Activated CD4-positive, alpha-beta T cell treated with anti-CD3 and anti-CD28 coated beads for 4 hours (primary cell): ENCODE measurements at regions not wholly inside any gene's neighbourhood (a gene's known extent, or its start where the extent isn't known, plus 50 kb on each side); places are given as distances from the start of the nearest gene placed in this dataset.

Experiments used
- DNase-seq, 2 donors: peaks; one replicate each; pipeline ENCODE4 v3.0.0-alpha.2; 2020

DNA sequence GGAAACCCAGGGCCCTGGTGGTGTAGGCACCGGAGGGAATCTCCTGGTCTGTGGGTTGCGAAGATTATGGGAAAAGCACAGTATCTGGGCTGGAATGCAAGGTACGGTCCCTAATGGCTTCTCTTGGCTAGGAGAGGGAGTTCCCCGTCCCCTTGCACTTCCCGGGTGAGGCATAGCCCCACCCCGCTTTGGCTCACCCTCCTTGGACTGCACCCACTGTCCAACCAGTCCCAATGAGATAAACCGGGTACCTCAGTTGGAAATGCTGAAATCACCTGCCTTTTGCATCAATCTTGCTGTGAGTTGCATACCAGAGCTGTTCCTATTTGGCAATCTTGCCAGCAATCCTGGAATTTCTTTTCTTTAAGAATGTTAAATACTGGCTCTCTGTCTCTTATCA lies 1429.1 kb downstream of the MAT2B start:
- no peak for DNase-seq

- DNase-seq: no peak
These were observed 1435.7 kb downstream of the MAT2B start for GRCh38 chr5:164941132-164941531.

DNA sequence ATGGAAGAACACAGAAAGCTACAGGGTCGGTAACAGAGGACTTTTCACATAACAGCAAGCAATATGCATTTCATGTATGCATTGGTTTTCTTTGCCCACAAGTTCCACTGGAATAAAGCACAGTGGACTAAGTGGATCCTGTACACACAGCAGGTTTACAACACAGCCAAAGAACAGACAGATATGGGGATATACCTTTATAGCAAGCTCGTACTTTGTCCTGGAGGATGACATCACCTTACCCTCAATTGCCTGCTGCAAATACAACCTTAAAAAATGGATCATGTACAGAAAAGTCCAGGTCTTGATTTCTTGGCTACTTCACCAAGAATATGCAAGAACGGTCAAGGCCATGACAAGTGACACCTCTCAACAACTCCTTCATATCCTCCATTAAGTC lies 1445.5 kb downstream of the MAT2B start:
- no peak for DNase-seq

DNA sequence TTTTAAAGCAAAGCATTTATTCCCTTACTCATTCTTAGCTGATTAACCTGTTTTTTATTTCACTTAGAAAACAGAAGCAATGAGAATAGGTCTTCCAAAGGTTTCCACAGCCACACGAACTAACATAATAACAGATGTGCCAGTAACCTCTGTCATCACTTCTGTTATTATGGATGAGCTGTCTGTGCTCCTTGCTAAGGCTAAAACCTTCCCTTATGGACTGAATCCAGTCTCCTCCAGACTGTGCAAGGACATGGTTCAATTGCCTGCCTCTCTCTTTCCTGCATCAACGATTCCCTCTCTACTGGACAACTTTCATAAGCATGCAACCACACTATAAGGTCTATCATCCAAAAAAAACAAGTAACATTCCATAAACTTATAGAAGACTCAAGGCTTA lies 1446.2 kb downstream of the MAT2B start:
- no peak for DNase-seq

DNA sequence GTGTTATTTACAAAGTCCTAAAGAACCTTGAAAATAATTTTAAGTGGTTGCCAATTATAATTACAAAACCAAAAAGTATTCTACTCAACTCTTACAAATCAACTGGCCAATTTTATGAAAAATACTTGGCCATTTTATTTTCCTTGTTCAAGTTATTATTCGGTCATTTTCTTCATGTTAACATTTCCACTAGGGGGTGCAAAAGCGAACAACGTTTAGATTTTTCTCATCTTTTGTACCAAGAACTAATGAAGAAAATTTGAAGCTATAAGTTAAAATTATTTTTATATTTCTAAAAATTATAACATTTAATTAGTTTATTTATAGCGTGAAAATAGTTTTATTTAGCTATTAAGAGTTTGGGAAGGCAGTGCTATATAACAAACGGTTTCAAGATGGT lies 1453.3 kb downstream of the MAT2B start:
- DNase-seq: no peak

DNA sequence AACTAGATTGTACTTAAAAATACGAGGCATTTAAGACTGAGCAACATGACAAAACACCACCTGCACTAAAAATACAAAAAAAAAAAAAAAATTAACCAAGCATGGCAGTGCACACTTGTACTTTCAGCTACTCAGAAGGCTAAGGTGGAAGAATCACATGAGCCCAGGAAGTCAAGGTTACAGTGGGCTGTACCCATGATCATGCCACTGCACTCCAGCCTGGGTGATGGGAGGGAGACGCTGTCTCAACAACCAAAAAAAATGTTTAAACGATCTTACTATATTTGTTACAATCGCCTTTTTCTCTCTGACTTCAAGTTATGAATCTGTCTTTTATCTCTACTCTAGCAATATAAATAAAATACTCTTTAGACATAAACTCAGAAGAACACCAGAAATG lies 1454.3 kb downstream of the MAT2B start:
- DNase-seq: no peak

DNA sequence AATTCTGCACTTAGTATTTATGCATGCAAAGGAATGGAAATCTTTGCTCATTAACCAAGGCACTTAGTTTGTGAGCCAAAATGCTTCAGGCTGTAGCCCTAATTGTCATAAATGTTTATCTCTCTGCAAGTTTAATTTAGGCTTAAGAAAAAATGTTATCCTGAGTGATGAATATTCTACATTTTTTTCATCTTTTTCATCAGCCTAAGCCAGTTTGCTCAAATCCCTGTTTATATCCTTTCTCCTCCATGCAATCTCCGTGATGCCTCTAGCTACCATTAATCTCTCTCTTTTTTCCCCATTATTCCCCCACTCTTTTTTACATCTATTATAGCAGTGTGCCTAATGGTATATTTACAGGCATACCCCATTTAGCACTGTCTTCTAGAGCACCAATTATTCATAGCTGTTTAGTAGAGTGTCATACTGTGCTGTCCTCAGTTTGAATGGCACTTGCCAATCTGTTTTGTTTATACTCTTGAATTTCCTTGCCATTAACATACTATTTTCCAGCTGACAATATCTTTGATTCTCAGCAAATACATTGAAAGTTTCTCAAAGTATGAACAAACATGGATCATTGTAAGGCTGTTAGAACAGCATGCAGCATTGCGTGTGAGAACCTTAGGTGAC lies 1457.0 kb downstream of the MAT2B start:
- no peak for DNase-seq

DNA sequence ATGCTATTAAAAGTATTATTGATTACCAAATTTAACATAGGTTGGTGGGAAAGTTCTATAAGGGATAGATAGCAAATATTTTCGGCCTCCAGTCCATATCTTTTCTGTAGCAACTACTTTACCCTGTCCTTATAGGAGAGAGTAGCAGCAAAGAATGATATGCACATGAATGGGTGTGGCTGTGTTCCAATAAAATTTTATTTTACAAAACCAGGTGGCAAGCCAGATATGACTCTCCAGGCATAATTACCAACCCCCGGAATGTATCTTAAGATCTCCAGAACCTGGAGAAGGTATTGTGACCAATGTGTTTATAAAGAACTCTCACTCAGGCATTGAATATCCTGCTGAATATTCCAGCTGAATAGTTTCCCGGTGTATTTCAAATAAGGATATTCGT lies 1461.2 kb downstream of the MAT2B start:
- DNase-seq: no peak

- no peak for DNase-seq
These were observed 1461.9 kb downstream of the MAT2B start for GRCh38 chr5:164967354-164967753.

DNA sequence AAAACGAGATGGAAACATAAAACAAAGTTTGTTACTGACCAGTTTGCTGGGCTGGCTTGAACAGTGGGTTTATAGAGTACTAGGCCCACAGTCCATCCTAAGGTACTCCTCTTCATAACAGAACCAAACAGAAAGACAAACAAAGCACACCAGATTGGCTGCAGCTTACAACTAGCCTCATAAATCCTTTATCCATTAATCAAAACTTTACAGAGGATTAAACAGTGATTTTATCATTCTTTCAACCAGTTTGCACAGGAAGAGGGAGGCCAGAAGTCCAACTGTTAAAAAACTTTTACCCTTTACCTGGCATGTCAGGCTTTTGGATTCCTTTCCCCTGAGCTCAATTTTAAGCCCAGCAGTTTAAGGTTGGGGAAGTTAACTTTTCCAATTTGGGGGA lies 1467.6 kb downstream of the MAT2B start:
- no peak for DNase-seq

DNA sequence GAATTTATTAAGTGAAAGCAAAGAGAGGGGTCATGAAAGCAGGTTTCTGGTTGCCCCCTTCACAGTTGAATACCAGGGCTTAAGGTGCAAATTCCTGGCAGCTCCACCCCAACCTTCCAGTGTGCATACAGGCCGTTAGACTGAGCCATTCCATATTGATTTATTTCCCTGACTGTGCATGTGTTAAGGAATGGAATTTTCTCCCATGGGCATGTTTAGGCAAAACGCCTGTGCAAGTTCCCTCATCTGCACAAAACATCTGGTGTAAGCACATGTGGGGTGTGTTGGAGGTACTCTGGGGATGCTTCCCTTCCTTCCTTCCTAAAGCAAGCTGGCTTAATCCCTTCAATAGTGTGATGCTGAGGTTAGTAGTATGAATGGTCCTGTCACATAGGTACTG lies 1470.6 kb downstream of the MAT2B start:
- DNase-seq: no peak

GRCh38 chr5:164980480-164980879 lies 1475.1 kb downstream of the MAT2B start:
- no peak for DNase-seq

DNA sequence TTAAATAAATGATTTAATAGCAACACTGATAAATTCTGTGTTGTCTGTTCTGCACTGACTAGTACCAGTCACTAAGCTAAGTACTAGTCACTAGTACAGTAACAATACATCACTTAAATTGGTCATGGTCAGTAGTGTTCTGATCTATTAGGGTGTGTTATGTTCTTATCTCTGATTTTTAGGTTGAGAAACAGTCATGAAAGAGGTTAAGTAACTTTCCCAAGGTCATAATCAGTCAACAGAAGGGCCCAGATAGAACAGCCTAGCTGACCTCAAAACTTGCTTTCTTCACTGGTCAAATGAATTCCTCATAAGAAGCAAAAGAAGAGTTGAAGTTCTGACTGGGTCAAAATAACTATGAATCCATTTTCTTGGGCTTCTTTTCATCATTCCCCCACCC lies 1492.7 kb downstream of the MAT2B start:
- no peak for DNase-seq

- DNase-seq: no peak
These were observed 1493.2 kb downstream of the MAT2B start for GRCh38 chr5:164998590-164998989.

GRCh38 chr5:165000479-165001190 lies 1495.2 kb downstream of the MAT2B start:
- no peak for DNase-seq

DNA sequence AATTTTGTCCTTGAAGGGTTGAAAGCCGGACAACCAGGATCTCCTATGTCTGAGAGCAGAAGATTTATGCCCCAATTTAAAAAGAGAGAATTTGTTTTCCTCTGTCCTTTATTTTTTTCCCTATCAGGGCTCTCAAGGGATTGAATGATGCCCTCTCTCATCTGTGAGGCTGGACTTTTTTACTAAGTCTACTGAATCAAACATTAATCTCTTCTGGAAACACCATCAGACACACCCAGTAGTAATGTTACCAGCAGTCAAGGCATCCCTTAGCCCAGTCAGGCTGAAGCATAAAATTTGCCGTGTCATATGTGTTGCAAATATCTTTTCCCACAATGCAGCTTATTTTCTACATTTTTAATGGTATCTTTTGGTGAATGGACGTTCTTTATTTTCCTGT lies 1497.9 kb downstream of the MAT2B start:
- DNase-seq: no peak

GRCh38 chr5:165004175-165004574 lies 1498.8 kb downstream of the MAT2B start:
- no peak for DNase-seq

DNA sequence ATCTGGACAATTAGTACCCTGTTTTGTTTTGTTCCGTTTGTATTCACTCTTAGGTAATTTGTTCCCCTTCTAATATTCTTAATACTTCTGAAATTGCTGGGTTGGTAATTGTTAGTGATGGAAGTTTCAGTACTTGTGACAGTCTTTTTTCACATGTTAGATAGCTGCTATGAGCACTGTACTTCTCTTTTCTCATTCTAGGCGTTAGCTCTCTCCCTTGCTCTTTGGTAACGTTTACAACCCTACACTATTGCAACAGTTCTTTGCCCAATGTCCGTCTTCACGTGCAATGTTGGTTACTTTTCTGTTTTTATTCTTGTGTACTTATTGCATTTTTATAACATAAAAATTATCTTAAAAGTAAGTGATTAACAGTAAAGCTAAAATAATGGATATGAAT lies 1509.0 kb downstream of the MAT2B start:
- DNase-seq: no peak

DNA sequence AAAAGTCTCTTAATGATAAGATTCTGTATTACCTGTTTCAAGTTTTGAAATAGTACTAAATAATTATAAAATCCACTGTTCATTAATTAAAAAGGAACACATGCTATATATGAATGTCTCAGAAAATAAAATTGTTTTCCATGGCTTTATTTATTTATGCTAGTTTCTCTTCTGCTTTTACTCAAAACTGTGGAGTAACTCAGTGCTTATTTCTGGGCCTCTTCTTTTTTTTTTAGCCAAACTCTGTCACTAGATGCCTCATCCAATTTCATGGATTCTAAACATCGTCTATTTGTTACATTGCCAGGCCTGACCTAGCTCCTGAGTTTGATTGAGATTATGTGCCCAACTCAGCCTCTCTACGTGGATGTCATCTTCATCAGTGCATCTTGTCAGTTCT lies 1509.7 kb downstream of the MAT2B start:
- no peak for DNase-seq

GRCh38 chr5:165015547-165015946 lies 1510.1 kb downstream of the MAT2B start:
- no peak for DNase-seq

DNA sequence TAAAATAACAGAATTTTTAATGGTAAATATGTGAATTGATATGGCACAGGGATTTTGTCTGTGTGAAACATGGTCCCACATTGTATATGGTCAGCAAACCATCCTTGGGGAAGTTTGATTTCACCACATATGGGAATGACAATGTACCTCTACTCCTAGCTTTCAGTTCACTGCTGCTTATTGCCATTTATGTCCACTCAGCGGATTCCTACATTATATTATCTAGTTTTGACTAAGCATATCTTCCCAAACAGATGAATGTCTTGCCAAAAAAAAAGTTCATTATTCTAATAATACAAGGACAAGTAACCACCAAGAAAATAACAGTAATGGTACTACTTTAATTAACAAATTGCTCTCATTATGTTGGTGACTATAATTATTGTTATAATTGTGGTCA lies 1521.6 kb downstream of the MAT2B start:
- DNase-seq: no peak

- DNase-seq: no peak
These were observed 1522.9 kb downstream of the MAT2B start for GRCh38 chr5:165028356-165028755.

DNA sequence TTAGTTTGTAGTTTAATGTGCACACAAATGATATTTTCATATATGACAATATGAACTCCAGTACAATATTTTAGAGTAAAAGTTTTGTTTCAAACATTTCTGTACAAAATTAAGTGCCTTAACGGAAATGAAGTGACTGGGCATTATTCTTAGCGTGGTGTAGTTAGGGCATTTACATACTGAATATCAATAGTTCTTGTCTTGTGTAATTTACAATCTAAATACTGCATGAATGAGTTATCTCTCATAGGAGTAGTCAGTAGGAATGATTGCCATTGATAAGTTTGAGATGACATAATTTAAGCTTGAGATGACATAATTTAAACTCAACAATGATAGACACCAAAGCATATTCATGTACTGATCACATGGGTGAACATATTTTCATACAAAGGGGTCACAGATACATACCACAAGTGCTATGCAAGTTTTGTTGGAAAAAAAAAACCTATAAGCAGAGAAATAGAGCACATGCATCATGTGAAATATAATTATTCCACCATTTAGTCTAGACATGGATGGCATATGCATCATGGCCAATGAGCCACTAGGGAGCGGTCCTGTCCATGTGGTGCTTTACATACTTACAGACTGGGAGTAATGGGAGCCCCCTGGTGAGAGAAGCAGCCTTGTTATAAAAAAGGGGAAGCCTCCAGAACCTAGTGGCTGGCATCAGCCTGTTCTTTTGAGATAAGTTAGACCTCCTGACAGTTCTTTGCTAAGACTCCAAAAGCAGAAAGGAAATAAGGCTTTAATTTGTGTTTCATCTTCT lies 1523.9 kb downstream of the MAT2B start:
- no peak for DNase-seq

GRCh38 chr5:165030971-165031370 lies 1525.6 kb downstream of the MAT2B start:
- no peak for DNase-seq
